NCI-H2029 (cell line): ENCODE measurements at regions not wholly inside any gene's neighbourhood (a gene's known extent, or its start where the extent isn't known, plus 50 kb on each side); places are given as distances from the start of the nearest gene placed in this dataset.

Experiments
- DNase-seq: peaks from one replicate; lab custom pipeline; 2025; lab: John Stamatoyannopoulos, UW

- no peak for DNase-seq
Measured at GRCh38 chr5:125559296-125559695, 812.9 kb upstream of the ZNF608 start.

DNA sequence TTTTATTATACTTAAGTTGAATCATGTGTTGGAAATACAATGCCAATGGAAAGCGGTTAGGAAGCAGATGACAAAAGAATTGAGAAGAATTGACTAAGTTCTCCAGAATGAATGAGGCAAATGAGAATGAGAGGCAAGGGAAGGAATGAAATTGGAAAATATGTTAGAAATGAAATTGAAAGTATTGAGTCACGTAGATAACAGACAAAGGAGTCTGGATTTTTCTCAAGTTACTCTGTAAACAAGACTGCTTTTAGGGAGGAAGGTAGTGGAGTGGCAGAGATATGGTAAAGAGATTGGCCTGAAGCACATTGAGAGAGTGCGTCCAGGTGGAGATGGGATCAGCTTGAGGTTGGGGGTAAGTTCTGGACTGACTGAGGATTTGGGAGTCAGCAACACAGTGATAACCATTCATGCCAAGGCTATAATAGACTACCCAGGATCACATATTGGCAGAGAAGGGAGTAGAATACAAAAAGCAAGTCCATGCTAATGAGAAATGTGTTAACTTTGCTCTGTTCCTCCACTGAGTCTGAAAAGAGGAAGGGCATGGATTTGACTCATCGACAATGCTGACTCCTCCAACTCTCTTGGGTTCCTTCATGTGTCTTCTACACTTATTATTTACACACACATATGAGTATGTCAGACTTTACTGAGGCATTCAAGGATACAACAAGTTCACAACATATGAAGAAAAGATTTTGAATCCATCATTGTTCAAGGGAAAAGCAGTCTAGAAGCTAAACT lies 814.2 kb upstream of the ZNF608 start:
- DNase-seq = peak; percentile 18

- no peak for DNase-seq
Measured at GRCh38 chr5:125564317-125564975, 818.0 kb upstream of the ZNF608 start.

GRCh38 chr5:125574491-125575044 lies 828.1 kb upstream of the ZNF608 start:
- no peak for DNase-seq

DNA sequence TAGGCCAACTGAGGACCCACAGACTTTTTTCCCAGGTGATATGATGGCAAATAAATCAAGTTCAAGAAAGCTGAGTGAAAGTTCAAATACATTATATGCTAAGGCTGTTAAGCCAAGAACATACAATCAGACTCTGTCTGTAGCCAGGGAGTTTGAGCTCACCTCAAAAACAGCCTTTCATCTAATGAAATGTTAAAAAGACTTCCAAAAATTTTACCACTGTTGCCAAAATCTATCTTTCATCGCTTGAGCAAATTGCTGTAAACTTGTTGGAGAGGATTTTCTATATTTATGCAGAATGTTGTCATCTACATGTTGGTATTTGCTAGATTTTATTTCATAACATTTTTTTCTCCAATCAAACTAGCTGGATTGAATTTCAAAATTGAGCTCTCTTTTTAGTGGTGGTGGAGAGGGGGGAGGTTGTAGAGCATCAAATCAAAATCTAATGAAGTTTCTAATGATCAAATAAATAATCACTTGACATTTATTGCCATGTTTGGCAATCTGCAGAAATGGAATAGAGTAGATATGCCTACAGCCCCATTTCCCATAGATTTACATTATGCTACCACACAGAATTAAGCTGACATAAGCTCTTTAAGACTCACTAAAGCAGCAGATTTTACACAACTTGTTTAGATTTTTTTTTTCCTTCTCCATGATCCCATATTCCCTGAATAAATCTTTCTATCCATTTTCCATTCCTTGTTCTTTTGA lies 828.9 kb upstream of the ZNF608 start:
- no peak for DNase-seq

DNA sequence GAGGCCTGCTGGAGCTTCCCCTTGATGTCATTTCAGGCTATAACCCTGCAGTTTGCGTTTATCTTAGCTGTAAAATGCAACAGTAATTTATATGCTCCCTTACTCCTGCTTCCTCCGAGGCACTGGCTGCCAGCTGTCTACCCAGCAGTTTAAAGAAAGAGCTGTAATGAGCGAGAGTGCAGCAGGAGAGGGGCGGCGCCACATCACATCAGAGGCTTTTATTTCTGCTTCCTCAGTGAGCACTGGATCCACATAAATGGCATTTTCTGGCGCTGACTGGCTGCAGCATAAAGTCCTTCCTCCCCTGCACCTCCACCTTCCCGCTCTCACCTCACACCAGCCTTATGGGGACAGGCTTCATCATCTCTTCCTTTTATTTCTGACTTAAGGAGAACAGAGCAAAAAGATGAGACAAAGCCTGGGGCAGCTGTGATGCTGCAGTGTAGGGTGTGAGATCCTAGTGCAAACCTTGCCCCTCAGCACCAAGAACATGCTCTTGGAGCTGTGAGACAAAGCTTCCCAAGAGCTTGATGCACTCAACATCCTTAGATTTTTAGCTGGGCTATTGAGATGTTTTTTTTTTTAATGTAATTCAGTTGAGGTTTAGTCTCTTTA lies 829.6 kb upstream of the ZNF608 start:
- no peak for DNase-seq

DNA sequence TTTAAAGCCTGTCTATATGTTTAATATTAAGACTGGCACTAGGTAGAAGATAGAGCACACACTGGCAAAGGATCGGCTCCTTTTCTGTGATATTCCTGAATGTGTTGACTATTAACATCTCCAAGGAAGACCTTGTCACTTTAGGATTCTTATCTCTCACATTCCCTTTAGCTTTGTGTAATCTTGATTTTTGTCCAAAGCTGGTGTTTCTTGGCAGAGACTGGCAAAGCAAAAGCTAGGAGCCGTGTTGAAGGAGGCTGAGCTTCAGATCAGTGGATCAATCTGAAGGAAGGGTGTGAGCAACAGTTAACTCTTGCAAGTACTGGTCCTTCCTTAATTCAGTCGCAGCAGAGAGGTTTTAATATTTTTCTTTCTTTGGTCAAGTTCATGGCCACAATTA lies 830.4 kb upstream of the ZNF608 start:
- DNase-seq = no peak

- DNase-seq = no peak
Measured at GRCh38 chr5:125578551-125578950, 832.1 kb upstream of the ZNF608 start.

- no peak for DNase-seq
Measured at GRCh38 chr5:125579182-125579581, 832.7 kb upstream of the ZNF608 start.

GRCh38 chr5:125581311-125581710 lies 834.9 kb upstream of the ZNF608 start:
- DNase-seq = no peak

GRCh38 chr5:125582352-125582751 lies 835.9 kb upstream of the ZNF608 start:
- DNase-seq = no peak

DNA sequence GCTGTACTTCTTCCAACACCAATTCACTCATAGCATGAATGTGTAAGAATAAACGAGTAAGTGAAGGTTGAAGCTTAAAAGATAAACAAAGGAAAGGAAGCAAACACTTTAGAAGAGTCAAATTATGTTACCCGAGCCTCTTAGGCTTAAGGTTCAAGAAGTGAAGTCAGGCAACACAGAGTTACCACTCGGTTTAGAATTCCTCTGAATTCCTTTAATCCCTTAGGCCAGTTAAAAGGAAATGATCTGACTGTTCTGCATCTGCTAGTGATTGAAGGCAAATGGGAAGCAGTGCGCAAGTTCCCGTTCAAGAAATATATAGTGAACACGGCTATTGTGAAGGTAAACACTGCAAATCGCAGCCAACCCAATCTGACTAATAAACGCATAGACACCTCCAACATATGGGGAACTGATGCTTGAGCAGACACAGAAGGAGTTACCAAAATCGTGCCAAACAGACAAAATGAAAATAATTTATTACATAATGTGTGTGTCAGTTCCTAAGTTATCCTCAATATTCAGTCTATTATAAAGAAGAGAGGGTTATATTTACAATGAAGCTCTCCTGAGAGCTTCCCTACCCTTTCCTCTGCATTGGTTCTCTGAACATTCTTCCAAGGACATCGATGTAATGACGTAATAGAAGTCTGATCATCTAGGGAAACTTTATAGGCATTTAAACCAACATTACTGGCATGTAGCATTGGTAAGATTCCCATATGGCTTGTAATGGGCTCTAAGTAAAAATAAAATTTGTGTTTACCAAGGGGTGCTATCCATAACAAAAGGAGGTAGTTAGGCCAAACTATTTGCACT lies 837.1 kb upstream of the ZNF608 start:
- DNase-seq = no peak

DNA sequence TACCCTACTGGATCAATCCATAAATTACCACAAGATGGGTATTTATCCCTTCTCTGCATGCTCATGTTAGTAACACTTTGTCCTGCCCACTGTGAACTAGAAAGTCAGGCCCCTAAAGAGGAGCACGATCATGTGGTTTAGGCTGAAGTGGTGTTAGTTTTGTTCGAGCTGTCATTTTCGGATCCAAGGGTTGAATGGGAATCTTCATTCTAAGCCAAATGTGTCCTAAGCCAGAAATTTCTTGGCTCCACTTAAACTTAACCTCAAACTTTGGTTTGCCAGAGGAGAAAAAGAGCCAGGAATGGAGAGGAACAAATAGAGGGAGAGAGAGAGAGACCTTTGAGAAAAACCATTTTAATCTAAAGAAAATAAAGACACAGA lies 837.7 kb upstream of the ZNF608 start:
- DNase-seq = no peak

DNA sequence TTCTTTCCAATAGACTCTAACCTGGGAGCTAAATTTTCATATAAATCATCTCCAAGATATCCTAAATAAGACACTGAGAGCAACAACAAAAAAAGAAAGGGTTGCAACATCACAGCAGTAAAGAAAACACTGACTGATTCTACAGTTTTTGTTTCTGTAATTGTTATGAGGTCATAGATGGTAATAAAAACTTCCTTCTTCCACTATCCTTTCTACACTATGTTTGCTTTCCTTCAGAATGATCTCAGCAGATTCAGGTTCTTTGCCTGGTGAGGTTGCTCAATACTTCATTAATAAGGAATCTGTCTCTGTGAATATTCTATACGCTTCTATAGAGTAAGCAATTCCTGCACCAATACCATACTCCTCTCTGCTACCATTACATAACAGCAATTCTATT lies 835.6 kb upstream of the GRAMD2B start:
- DNase-seq = no peak

GRCh38 chr5:125592856-125593255 lies 830.4 kb upstream of the GRAMD2B start:
- no peak for DNase-seq

- DNase-seq = no peak
Measured at GRCh38 chr5:125595095-125595494, 828.1 kb upstream of the GRAMD2B start.

DNA sequence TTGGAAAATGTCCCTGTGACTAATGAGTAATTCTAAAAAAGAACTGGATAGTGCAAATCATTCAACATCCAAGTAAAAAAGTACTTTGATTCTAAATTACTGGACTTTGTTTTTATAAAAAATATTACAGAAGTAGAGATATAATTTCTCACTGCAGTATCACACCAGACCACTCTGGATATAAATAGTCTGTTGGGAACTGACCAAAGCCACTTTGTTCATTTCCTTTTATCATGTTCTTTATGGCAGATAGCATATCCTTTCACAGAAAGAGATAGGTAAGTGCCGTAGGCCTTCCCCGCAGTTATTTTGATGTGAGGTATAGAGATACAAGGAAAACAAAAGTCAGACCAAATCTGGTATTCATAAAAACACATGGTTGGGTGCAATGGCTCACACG lies 827.4 kb upstream of the GRAMD2B start:
- no peak for DNase-seq

DNA sequence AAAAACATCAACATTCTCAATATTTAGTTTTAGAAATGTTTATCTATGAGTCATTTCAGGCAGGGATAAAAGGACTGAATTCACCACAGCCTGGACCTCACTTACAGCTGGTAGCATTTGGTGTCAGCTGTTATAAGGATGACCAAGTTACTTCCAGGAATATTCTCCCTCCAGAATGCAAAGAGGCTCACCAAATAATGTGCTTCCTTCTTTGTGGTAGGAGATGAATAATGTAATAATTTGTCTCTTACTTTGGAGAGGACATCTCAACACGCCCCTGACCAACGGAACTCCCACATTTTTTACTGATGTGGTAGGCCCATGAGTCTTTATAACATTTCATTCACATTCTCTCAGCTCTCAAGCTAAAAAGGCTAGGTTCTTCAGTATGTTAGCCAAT lies 825.9 kb upstream of the GRAMD2B start:
- DNase-seq = no peak

- no peak for DNase-seq
Measured at GRCh38 chr5:125600559-125600958, 822.6 kb upstream of the GRAMD2B start.

DNA sequence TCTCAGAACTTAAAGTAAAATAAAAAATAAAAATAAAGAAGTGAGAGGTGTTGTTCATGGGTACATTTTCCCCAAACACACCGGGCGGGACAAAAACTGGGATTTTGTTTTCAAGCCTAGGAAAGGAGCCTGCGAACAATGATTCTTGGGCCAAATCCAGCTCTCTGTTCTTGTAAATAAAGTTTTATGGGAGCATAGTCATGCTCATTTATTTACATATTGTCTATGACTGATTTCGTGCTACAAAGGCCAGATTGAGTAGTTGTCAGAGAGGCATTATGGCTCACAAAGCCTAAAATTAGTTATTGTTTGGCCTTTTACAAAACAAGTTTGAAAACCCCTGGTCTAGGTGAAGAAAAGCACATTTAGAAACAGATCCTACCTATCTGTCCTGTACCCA lies 821.0 kb upstream of the GRAMD2B start:
- DNase-seq = no peak

DNA sequence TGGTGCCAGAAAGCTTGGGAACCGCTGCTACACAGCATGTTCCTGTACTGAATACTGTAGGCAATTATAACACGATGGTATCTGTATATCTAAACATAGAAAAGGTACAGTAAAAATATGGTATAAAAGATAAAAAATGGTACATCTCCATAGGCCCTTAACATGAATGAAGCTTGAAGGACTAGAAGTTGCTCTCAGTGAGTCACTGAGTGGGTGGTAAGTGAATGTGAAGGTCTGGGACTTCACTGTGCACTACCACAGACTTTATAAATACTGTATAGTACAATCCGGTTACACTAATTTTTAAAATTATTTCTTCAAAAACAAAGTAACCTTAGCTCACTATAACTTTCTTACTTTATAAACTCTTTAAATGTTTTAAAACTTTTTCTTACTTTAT lies 819.9 kb upstream of the GRAMD2B start:
- DNase-seq = no peak

DNA sequence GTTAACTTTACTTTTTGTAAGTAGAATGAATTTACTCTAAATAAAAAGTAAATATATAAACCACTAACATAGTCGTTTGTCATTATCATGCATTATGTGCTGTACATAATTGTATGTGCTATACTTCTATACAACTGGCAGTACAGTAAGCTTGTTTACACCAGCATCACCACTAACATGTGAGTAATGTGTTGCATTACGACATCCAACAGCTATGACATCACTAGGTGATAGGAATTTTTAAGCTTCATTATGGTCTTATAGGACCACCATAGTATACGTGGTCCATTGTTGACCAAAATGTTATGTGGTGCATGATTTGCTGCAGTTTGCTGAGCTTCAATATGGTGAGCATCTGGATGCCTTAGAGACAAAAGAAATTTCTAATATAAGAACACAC lies 819.1 kb upstream of the GRAMD2B start:
- DNase-seq = no peak
